GM21390 (cell line): ENCODE measurements at regions not wholly inside any gene's neighbourhood (a gene's known extent, or its start where the extent isn't known, plus 50 kb on each side); places are given as distances from the start of the nearest gene placed in this dataset.
"Not testable (repeated sequence)": the region's sequence is repeated elsewhere in the genome, so short reads cannot be mapped to it uniquely, and the experiment has no call there.

ENCODE experiments used
- ATAC-seq: cut with Tn5 transposase; IDR thresholded peaks from one replicate; pipeline ENCODE4 v1.9.1; 2021; ENCODE audit not compliant: unreplicated experiment

DNA sequence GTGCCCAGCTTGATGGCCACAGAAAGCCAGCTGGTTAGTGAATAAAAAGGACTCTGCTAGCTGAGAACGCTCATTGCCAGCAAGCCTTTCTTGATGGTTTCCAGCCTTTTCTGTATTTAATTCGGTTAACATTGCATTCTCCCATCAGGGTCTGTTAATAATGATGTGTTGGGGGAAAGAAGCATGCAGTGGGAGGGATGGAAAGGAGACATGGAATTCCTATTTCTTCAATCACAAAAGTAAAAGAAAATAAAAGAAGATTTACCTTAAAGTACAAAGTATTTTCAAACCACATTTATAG is 141.9 kb upstream of the RBBP8 start:
- ATAC-seq, result no peak

DNA sequence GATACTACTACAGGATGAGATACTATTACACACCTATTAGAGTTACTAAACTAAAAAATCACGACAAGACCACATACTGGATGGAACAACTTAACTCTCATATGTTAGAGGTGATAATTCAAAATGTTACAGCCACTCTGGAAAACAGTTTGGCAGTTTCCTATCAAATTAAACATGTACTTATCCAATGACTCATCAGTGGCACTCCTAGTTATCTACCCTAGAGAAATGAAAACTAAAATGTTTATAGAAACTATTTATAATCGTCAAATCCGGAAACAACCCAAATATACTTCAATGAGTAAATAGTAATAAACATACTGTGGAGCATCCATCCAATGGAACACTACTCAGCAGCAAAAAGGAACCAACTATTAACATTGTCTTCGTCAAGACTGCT is 137.0 kb upstream of the RBBP8 start:
- ATAC-seq, result no peak

DNA sequence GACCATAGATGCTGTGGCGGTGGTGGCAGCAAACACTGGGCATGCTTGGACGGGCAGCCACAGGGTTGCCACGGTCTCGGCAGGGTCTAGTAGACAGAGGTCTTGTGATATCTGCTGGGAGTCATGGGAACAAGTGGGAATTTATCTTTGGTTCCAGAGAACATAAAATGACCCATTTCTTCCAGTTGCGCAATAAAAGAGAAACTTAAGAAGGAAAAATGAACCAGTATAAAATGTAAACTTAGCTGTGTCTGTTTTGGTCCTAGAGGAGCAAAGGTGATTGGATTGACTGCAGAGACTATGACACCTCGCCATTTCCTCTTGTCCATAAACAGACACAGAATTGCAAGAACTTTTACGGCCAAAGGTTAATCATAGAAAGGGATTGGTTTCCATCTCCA is 132.6 kb upstream of the RBBP8 start:
- ATAC-seq, result no peak

DNA sequence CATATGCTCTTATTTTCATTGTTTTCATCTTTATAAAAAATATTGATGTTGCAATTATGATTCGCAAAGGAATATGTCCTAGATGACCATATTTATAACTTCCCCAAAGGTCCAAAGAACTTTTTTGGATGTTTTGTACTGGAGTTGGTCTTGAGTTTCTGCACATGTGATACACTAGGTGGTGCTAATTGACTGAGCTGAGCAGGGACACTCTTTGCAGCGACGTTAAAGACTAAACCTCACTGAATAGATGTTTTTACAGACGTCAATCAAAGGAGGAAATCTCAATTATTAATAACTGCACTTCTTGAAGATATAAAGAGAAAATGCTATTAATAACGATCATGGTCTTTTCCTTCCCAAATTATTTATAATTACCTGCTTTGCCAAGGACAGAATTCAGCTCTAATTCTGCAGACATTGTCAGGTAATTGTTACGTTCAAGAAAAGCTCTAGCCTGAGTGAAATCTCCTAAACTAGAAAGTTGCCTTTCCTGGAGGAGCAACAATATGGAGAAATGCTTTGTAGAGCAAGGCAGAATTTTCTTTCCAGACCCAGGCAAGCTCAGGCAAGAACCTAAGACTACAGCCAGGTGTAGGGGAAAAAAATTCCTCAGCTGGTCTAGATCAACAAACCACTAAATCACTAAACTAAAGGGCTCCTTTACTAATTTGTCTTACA is 119.3 kb upstream of the RBBP8 start:
- peak; percentile 58 for ATAC-seq

DNA sequence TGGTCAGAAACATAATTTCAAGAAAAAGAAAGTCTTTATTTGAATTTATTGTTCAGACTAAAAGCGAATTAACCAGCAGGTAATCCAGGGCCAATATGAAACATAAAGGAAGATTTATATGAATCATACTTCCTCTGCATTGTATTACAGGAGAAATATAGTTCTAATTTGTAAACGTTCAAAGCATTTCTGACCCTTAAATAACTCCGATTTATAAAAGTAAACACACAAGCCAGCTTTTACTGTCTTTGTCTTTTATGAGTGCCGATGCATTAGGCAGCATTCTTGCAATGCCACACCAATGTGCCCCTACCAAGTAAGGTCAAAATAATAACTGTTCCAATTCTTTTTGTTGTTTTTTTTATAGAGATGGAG is 118.8 kb upstream of the RBBP8 start:
- ATAC-seq, result no peak

DNA sequence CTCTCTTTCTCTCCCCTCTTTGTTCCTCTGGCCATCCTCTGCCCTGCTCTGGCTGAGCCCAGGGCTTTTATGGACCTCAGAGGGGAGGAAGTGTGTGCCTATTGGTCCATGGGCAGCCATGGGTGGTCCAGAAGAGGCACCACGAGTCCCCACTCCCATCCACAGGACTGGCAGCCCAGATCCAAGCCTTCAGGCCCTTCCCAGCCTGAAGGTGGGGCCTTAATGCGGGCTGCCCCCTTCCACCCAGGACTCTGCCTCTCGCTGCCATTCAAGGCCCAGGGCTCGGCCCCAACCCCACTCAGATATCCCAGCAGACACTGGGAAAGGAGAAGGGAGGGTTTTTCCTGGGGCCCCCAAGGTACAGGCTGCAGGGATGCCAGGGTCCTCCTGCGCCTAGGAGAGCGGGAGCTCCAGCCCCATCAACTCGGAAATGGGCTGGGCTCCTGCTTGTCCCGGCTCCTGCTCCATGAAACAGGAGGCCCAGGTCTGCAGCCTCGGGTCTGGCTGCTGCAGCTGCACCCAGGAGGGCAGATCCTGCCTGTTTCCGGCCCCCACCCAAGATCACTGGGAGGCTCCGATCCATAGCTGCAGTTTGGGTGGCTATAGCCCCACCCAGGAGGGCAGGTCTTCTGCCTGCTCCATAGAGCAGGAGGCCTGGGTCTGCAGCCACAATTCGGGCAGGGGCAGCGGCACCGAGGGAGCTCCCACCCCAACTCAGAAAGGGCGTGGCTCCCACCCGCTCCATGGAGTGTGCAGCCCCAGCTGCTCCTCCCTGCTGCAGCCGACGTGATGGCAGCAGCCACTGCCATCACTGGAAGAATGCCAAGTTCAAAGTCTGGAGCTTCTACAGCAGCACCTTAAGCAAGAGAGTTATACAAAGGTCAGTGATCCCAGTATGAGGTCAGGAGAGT is 116.6 kb upstream of the RBBP8 start:
- no peak for ATAC-seq

DNA sequence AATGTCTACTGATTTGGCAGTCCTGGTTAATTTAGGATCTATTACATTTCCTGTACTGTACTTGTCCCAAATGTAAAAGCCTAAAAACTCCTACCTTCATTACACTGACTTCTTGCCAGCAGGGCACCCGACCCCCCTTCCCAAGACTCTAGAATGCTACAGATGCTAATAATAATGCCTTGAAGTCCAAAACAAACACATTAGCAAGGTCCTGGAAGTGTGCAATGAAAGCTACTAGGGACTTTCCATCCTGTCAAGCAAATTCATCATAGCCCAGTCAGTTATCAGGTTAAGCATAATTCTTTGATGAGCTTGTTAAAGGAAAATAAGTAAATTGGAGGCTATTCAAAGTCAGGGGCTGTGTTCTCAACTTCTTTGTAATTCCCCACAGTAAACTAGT is 115.3 kb upstream of the RBBP8 start:
- ATAC-seq, result no peak

DNA sequence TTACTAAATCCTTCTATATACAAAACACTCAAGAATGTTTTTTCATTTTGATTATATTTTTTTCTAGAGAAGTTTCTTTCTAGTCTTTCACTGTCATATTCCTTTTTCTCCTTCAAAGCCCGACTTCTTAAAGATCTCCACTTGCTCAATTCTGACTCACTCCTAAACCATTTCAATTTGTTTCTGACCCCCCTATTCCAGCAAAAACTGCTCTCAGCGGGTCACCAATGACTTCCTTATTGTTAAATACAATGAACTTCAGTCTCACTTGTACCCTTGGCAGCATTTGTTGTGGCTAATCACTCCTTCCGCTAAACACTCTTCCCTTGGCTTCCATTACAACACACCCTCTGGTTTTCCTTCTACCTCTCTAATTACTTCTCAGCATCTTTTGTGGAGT is 111.1 kb upstream of the RBBP8 start:
- ATAC-seq, result no peak

DNA sequence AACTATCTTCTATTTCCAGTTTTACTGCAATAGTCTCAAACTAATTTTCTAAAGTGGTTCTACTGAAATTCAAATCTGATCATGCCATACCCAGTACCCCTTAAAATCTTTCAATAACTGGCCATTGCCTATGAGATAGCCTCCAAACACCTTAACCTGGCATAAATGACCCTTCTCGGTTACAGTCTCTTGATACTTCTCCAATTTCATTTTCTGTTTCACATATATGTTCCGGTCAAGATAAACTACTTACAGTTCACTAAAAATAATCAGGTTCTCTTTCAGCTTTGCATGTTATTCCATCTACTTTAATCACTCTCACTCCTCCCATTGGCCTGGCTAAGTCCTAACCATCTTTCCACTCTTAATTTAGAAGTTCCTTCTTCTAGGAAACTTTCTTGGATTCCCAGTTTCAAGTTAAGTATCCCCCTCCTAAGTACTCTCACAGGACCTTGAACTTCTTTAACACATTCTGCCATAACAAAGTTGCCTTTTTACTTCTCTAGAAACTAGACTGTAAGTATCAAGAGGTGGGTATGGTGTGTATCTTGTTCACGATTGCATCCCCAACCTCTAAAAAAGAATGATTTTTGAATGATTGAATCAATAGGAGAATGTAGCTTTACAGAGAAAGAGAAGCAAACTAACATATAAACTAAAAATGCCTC is 110.2 kb upstream of the RBBP8 start:
- ATAC-seq, result peak; percentile 93

DNA sequence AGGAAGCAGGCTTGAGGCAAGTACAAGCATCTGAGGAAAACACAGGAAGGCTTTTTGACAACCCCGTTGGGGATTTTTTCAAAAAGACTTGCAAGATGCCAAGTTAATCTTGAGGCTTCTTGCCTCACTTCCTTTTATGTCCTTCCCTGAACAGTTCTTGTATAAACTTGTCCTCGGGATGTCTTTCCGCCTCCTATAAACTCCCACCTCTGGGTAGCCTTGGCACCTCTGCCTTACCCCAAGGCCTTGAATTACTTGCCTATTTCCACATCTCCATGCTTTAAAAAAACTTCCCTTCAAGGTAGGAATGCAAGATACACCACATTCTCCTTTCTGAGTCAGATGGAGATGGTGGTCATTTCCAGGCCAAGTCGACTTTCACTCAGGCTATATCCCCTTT is 106.4 kb upstream of the RBBP8 start:
- no peak for ATAC-seq

DNA sequence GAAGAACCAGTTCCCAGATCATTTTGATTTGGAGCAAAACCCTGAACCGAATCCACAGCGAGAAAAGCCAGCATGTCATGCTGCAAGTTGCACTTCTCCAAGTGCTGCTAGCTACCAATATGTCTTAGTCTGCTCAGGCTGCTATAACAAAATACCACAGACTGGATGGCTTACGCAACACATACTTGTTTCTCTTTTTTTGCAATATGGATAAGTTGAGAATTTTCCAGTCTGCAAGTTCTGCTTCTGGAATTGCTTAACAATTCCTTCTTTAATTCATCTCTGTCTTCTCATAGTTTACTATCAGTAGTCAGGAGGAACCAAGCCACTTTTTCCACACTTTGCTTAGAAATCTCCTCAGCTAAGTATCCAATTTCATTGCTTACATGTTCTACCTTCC is 105.9 kb upstream of the RBBP8 start:
- no peak for ATAC-seq

DNA sequence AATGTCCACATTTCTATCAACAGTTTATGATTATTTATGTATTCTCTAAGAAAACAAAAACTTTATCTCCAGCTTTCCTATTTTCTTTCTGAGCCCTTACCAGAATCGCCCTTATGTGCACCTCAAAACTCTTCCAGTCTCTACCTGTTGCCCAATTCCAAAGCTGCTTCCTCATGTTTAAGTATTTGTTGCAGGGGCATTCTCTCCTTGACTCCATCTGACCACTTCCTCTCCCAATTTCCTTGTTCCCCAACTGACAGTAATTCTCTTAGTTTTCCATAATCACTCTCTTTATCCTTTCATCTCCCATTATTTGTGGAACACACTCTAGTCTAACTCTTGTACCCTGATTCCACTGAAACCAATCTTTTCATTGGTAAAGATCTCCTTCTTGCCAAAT is 105.4 kb upstream of the RBBP8 start:
- ATAC-seq, result no peak

DNA sequence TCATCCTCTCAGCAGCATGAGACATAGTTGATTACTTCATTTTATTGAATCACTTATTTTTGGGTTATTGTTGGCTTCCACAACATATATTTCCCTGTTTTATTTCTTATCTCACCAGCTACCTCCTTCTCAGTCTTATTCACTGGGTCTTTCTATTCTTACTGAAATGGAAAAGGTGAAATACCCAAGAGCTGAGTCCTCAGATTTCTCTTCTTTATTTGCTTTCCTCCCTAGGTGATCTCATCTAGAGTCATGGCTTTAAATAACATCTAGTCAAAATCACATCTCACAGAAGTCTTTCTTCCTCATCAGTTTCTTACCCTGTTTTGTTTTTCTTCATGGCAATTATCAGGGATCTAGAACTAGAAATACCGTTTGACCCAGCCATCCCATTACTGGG is 105.0 kb upstream of the RBBP8 start:
- ATAC-seq, result no peak

DNA sequence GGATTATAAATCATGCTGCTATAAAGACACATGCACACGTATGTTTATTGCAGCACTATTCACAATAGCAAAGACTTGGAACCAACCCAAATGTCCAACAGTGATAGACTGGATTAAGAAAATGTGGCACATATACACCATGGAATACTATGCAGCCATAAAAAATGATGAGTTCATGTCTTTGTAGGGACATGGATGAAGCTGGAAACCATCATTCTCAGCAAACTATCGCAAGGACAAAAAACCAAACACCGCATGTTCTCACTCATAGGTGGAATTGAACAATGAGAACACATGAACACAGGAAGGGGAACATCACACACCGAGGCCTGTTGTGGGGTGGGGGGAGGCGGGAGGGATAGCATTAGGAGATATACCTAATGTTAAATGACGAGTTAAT is 104.5 kb upstream of the RBBP8 start:
- ATAC-seq, result not testable (repeated sequence)

DNA sequence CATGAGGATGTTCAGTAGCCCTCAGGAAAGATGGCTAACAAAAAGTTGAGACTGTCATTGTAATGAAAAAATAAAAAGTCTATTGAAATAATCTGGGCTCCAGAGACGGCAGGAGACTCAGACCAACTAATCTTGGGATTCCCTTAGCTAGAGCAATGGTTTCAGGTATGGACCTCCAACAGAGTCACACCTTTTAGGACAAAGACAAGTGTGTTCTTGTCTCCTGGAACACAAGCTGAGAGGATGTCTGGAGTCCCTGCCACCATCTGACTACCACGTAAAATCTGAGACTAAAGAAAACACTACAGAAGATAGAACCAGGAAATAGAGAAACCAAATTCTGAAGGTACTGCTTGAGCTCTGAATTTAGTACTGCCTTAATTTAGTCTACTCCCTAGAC is 103.3 kb upstream of the RBBP8 start:
- ATAC-seq, result no peak

DNA sequence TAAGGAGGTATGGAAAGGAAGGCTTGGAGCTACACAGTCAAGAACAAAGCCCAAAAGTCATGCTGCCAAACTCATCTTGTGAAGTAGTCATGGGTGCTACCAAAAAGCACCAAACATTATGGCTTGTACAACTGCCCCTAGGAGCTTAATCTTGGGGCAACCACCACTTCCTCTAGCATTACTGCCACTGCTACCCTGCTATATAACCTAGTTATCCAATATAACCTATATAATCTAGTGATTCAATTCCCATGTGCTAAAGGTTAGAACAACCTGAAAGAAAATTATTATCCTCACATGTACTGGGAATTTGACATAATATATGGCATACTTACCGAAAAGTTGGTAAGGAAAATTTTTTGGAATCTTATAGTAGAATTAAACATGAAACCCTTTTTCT is 102.6 kb upstream of the RBBP8 start:
- no peak for ATAC-seq

DNA sequence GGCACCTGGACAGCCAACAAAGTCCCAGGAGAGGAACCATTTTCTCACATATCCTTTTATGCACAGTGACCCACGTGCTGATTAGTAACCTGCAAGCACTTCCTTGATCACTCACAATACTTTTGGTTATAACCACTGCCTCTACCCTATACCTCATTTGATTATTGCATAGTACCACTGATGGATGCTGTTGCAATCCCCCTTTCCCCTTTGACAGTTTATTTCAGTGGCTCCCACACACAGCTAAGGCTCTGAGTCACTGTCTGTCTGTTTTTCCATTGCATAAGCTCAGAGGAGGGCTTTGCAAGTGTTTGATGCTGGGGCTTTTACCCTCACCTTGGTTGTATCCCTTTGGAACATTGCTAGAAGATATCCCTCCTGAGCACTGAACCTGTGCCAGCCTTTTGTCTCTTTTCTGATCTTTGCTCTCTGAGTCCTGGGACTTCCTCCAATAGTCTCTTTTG is 101.7 kb upstream of the RBBP8 start:
- ATAC-seq, result no peak

DNA sequence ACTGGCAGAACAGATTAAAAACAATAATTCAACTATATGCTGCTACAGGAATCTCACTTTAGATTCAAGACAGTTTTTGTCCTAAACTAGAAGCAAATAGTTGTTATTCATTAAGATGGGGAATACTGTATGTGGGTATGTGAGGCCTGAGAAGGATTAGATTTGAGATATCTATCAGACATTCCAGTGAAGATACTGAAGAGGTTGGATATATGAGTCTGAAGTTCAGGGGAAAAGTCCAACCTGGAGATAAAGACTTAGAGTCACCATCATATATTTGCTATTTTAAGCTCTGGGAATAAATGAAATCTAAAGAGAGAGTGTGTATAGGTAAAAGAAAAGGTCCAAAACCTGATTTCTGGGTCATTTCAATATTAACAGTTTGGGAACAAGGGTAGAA is 96.2 kb upstream of the RBBP8 start:
- no peak for ATAC-seq

DNA sequence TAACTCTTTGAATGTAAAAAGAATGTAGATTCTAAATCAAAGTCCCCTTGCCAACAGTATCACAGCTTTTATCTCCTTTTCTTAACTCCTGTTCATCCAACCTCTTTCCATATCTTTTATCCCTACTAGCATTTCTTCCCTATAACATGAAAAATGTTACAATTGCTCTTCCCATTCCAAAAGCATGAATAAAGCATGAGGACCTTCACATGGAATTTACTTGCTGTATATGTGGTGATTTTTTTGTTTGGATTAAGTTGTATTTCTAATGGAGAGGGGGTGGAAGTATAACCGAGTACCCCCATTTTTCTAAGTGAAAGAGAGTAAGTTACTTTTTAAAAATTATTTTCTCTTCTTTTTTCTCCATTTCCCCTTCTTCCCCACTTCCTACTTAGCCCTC is 94.9 kb upstream of the RBBP8 start:
- no peak for ATAC-seq

DNA sequence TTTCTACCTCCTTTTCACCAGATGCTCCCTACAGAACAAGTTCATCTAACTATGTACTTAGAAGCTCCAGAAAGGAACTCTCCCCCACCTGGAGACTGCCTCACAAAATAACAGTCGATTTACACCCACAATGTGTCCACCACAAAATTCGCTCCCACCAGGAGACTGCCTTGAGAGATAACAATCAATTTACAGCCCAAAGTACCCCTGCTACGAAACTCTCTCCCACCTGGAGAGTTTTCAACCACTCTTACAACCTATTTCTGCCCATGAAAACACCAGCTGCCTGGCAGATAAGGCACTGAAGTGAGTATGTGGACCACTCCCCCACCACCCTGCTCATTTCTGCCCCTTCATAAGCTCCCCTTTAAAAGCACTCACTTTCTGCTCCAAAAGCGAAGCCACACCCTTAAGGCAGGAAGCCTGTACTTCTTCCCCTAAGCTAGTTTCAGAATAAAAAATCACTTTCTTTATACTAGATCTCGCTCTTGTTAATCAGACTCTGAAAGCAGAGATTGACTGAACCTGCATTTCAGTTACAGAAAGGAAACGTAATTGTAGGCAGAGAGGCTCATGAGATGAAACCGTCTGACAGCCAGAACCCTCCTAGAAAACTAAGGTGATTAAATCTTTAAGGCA is 94.4 kb upstream of the RBBP8 start:
- ATAC-seq, result peak; percentile 85

DNA sequence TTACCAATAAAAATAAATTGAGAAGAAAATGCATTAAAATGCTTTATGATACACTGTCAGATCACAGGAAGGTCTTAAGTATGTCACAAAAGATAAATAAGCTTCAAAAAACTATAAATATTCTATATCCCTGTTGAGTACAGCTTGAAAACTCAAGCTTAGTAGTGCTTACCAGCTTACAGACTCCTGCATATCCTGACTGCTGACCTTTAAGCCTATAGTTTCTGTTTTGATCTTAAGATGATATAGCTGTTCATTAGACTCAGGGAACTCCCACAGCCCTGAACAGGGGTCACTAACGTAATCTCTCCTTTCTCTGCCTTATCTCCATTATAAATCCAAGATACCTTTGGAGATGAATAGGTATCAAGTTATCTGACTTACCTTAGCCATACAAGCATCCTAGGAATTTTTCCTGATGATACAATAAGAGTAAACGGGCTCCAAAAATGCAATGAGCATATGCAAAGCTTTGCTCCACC is 93.7 kb upstream of the RBBP8 start:
- ATAC-seq, result no peak
